Thyroid gland (tissue), 4 donors: ENCODE measurements at regions not wholly inside any gene's neighbourhood (a gene's known extent, or its start where the extent isn't known, plus 50 kb on each side); places are given as distances from the start of the nearest gene placed in this dataset.

Experiments used
- DNase-seq, 2 donors: peaks; one replicate each; pipeline ENCODE4 v3.0.0-alpha.2; 2019
- H3K27ac ChIP-seq, 3 donors: fragments of 200-600 bp; sonication (generic); 1 replicate in 2 of 3; 2 replicates in 1 of 3; pipeline ENCODE4 v1.5.1; 2016 to 2019; ENCODE audit warnings: mild to moderate bottlenecking in 1 of 3, moderate library complexity in 1 of 3
- H3K27me3 ChIP-seq: fragments of 200-600 bp; sonication (generic); one replicate; pipeline ENCODE4 v1.5.1; 2019
- H3K36me3 ChIP-seq, 2 donors: fragments of 200-600 bp; sonication (generic); one replicate each; pipeline ENCODE4 v1.5.1; 2016 to 2019
- H3K4me1 ChIP-seq, 2 donors: fragments of 200-600 bp; sonication (generic); one replicate each; pipeline ENCODE4 v1.5.1; 2017 to 2019
- H3K4me3 ChIP-seq, 3 donors: fragments of 200-600 bp; sonication (generic); replicated peaks in 1 of 3; 1 replicate in 2 of 3; 2 replicates in 1 of 3; pipeline ENCODE4 v1.5.1; 2016; ENCODE audit warnings: mild to moderate bottlenecking in 1 of 3
- H3K9me3 ChIP-seq: fragments of 200-600 bp; sonication (generic); one replicate; pipeline ENCODE4 v1.5.1; 2017
- CTCF ChIP-seq, 6 experiments: fragments of 200-600 bp in 3 of 6; fragments of 450-650 bp in 3 of 6; sonication (generic) in 3 of 6; IDR thresholded peaks; one replicate each; pipeline ENCODE4 v1.5.1; 2016 to 2019; ENCODE audit warnings: antibody characterized with exemption in 6 of 6, mild to moderate bottlenecking in 2 of 6, inconsistent platforms in 1 of 6, moderate library complexity in 1 of 6
- POLR2A ChIP-seq, 2 donors: fragments of 450-650 bp; IDR thresholded peaks; one replicate each; pipeline ENCODE4 v1.6.1; 2017; ENCODE audit warnings: antibody characterized with exemption in 2 of 2, mild to moderate bottlenecking in 2 of 2, moderate library complexity in 1 of 2
- WGBS, 2 donors: methylation state at CpG; one replicate each; pipeline ENCODE4 v1.1.5; 2017; 5-methylcytosine and 5-hydroxymethylcytosine counted together
- intact Hi-C: fragments of 100-400 bp; cut with DNase I; formaldehyde crosslinking; loops from one replicate; pipeline ENCODE4 v1.15.1; 2023

- Histone ChIP-seq H3K36me3 (no peaks in the 10 kb centered on the region), H3K4me3 (no peak overlapping the region), H3K4me1 (no peaks in the 10 kb centered on the region), H3K27me3 (no peaks in the 10 kb centered on the region), H3K9me3 (no peaks in the 10 kb centered on the region), H3K27ac (no peak overlapping the region)
- TF ChIP-seq CTCF (IDR thresholded peaks at IDR 0.05) (no peak), POLR2A (IDR thresholded peaks at IDR 0.05) (no peak)
- intact Hi-C loops = no loop called here
- no peak for DNase-seq
Observed at GRCh38 chr5:82493221-82493620, 215.1 kb upstream of the RPS23 start.

- no peak overlapping the region for H3K4me3 ChIP-seq
- TF ChIP-seq POLR2A (IDR thresholded peaks at IDR 0.05) (no peak), CTCF (IDR thresholded peaks at IDR 0.05) (no peak)
- 89 to 97% methylated on average over 1 of the region's 1 CpG for WGBS, 2 donors
Observed at GRCh38 chr5:82491397-82491796, 213.2 kb upstream of the RPS23 start.

GRCh38 chr5:82489683-82490082, 211.5 kb upstream of the RPS23 start:
- no peaks in the 10 kb centered on the region for H3K27me3 ChIP-seq
- TF ChIP-seq POLR2A (IDR thresholded peaks at IDR 0.05) (no peak), CTCF (IDR thresholded peaks at IDR 0.05) (no peak)
- H3K9me3 ChIP-seq = no peaks in the 10 kb centered on the region
- no peak overlapping the region for H3K4me3 ChIP-seq
- DNase-seq = no peak
- intact Hi-C loops = no loop called here
- no peaks in the 10 kb centered on the region for H3K36me3 ChIP-seq
- no peaks in the 10 kb centered on the region for H3K4me1 ChIP-seq
- WGBS, 2 donors = 71 to 80% methylated on average over 1 of the region's 1 CpG
- no peak overlapping the region for H3K27ac ChIP-seq

More at GRCh38 chr5:82491397-82491796, 213.2 kb upstream of the RPS23 start:
- DNase-seq = no peak
- intact Hi-C loops = no loop called here
- Histone ChIP-seq H3K36me3 (no peaks in the 10 kb centered on the region), H3K9me3 (no peaks in the 10 kb centered on the region), H3K4me1 (no peaks in the 10 kb centered on the region), H3K27me3 (no peaks in the 10 kb centered on the region), H3K27ac (no peak overlapping the region)

GRCh38 chr5:82487131-82487530, 209.0 kb upstream of the RPS23 start:
- TF ChIP-seq CTCF (IDR thresholded peaks at IDR 0.05) (no peak), POLR2A (IDR thresholded peaks at IDR 0.05) (no peak)
- Histone ChIP-seq H3K36me3 (no peaks in the 10 kb centered on the region), H3K27me3 (no peaks in the 10 kb centered on the region), H3K4me3 (no peak overlapping the region), H3K27ac (no peak overlapping the region), H3K4me1 (no peaks in the 10 kb centered on the region), H3K9me3 (no peaks in the 10 kb centered on the region)
- WGBS, 2 donors = 91 to 93% methylated on average over 3 of the region's 3 CpGs
- intact Hi-C loops = no loop called here
- DNase-seq = no peak

DNA sequence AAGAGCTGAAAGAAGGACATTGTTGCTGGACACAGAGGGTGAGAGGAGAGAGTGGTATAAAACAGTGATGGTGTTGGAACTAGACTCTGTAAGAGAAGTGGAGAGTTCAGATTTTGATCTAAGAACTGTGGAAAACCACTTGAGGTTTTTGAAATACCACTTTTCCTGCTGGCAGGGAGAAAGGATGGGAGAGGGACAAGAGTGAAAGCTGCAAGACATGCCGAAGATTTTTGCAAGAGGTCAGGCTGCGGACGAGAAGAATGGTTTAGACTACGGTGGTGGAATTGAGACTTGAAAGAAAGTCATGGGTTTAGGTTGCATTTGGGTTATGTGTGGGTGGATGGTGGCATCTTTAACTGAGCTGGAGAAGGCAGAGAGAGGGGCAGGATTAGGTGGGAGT, 202.2 kb upstream of the RPS23 start:
- no peak for DNase-seq
- intact Hi-C loops = no loop called here
- Histone ChIP-seq H3K9me3 (no peaks in the 10 kb centered on the region), H3K27ac (no peak overlapping the region), H3K4me1 (no peaks in the 10 kb centered on the region), H3K27me3 (no peaks in the 10 kb centered on the region), H3K36me3 (no peaks in the 10 kb centered on the region), H3K4me3 (no peak overlapping the region)
- 53 to 65% methylated on average over 4 of the region's 4 CpGs for WGBS, 2 donors
- TF ChIP-seq POLR2A (IDR thresholded peaks at IDR 0.05) = no peak
- TF ChIP-seq CTCF (IDR thresholded peaks at IDR 0.05) = no peak
